SJSA1 (cell line): ENCODE measurements at regions not wholly inside any gene's neighbourhood (a gene's known extent, or its start where the extent isn't known, plus 50 kb on each side); places are given as distances from the start of the nearest gene placed in this dataset.

Source experiments
- DNase-seq, 2 experiments: peaks; one replicate each; pipeline ENCODE4 v3.0.0-alpha.2; 2015 to 2020; ENCODE audit warnings: low spot score in 2 of 2, low read depth in 1 of 2
- H3K27ac ChIP-seq: fragments of 250-450 bp; sonication (Bioruptor Pico); 2 replicates; pipeline ENCODE4 v1.5.1; 2020; ENCODE audit warnings: mild to moderate bottlenecking, moderate library complexity
- H3K27me3 ChIP-seq: fragments of 250-450 bp; sonication (Bioruptor Pico); replicated peaks from 2 replicates; pipeline ENCODE4 v1.5.1; 2020; ENCODE audit warnings: mild to moderate bottlenecking, moderate library complexity
- H3K36me3 ChIP-seq: fragments of 250-450 bp; sonication (Bioruptor Pico); 2 replicates; pipeline ENCODE4 v1.5.1; 2020; ENCODE audit warnings: mild to moderate bottlenecking
- H3K4me1 ChIP-seq: fragments of 250-450 bp; sonication (Bioruptor Pico); replicated peaks from 2 replicates; pipeline ENCODE4 v1.6.1; 2021; ENCODE audit warnings: mild to moderate bottlenecking
- H3K4me3 ChIP-seq: fragments of 250-450 bp; sonication (Bioruptor Pico); 2 replicates; pipeline ENCODE4 v1.5.1; 2020; ENCODE audit warnings: mild to moderate bottlenecking
- H3K9me3 ChIP-seq: fragments of 250-450 bp; sonication (Bioruptor Pico); replicated peaks from 2 replicates; pipeline ENCODE4 v1.5.1; 2020; ENCODE audit warnings: mild to moderate bottlenecking

DNA sequence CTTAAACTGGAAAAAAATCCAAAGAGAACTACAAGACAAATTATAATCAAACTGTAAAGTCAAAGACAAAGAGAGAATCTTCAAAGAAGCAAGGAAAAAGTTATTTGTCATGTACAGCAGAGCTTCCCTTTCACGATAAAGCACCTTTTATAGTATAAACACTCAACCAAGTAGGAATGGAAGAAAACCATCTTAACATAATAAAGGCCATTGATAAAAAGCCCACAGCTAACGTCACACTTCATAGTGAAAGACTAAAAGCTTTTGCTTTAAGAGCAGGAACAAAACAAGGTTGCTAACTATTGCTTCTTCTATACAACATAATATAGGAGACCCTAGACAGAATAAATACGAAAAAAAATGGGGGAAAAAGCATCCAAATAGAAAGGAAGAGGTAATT is 595.7 kb upstream of the POU3F4 start:
- no peak overlapping the region for H3K27ac ChIP-seq
- no peaks in the 10 kb centered on the region for H3K27me3 ChIP-seq
- no peak overlapping the region for H3K4me3 ChIP-seq
- DNase-seq = no peak
- no peaks in the 10 kb centered on the region for H3K9me3 ChIP-seq
- no peaks in the 10 kb centered on the region for H3K36me3 ChIP-seq
- H3K4me1 ChIP-seq = no peaks in the 10 kb centered on the region

DNA sequence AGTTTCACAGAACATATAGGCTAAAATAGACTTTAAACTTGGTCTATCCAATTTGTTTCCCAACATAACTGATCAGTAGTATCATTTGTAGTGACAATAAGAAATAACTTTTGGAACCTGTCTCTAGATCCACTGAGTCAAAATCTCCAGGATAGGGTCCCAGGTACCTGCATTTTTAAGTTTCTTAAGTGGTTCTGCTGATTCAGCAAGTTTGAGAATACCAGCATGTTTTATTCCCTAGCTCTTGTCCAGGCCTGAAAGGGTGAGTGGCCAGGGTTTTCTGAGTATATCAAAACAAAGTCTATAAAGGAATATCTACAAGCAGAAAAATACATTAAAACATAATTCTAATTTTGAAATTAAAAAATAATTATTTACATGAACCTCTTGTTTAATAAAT is 573.1 kb upstream of the POU3F4 start:
- H3K36me3 ChIP-seq = no peaks in the 10 kb centered on the region
- H3K4me3 ChIP-seq = no peak overlapping the region
- no peak for DNase-seq
- no peaks in the 10 kb centered on the region for H3K4me1 ChIP-seq
- no peak overlapping the region for H3K27ac ChIP-seq
- no peaks in the 10 kb centered on the region for H3K27me3 ChIP-seq
- H3K9me3 ChIP-seq = no peaks in the 10 kb centered on the region

DNA sequence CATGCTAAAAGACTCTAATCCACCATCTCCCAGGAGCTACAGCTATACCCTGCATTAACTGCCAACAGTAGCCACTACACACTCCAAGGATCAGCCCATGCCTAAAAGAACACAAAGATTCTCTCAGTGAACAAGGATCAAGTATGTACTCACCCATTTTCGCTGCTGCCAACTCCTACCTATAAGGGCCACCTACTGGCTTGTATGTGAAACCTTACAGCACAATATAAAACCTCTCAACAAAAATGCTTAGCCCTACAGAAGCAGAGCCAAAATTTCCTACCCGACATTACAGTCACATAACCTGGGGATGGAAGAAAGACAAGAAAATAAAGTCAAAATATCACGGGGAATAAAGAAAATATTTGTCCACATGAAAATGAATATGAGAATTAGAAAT is 562.8 kb upstream of the POU3F4 start:
- no peak overlapping the region for H3K4me3 ChIP-seq
- H3K27ac ChIP-seq = no peak overlapping the region
- H3K27me3 ChIP-seq = no peaks in the 10 kb centered on the region
- no peak for DNase-seq
- no peaks in the 10 kb centered on the region for H3K9me3 ChIP-seq
- H3K4me1 ChIP-seq = no peaks in the 10 kb centered on the region
- no peaks in the 10 kb centered on the region for H3K36me3 ChIP-seq

DNA sequence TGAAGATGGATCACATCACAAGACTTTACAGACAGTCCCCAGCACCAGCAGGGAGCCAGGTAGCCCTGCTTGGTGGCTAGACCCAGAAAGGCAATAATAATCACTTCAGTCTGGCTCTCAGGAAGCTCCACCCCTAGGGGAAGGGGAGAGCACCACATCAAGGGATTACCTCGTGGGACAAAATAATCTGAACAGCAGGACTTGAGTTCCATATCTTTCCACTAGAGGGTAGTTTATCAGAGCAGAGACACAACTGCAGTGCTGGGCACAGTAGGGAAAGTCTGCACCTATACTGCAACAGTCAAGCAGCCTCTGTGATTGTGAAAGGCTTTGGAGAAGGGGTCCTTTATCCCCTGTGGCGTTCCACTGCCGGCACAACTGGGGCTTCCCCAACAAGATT is 547.0 kb upstream of the POU3F4 start:
- no peak overlapping the region for H3K27ac ChIP-seq
- no peak overlapping the region for H3K4me3 ChIP-seq
- H3K36me3 ChIP-seq = no peaks in the 10 kb centered on the region
- no peaks in the 10 kb centered on the region for H3K27me3 ChIP-seq
- H3K9me3 ChIP-seq = no peaks in the 10 kb centered on the region
- peak in 1 of 2 experiments; percentile 0 for DNase-seq
- no peaks in the 10 kb centered on the region for H3K4me1 ChIP-seq

DNA sequence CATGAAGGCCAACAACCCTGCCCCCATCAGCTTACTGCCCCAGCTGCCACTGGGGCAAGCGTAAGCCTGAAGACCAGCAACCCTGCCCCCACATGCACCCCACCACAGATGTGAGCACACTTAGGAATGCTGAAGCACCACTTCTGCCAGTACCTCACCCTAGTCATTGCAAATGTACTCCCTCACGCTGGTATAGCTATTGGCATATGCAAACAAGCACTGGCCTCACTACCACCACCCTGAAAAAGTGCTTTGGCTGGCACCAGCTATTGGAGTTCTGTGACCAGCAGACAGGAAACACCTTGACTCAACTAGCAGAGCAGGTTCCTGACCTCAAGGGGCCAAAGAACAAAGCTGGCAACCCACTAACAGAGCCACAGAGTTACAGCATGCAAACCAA is 534.4 kb upstream of the POU3F4 start:
- H3K9me3 ChIP-seq = no peaks in the 10 kb centered on the region
- H3K36me3 ChIP-seq = no peaks in the 10 kb centered on the region
- no peaks in the 10 kb centered on the region for H3K27me3 ChIP-seq
- no peak overlapping the region for H3K27ac ChIP-seq
- no peaks in the 10 kb centered on the region for H3K4me1 ChIP-seq
- H3K4me3 ChIP-seq = no peak overlapping the region
- DNase-seq = no peak

DNA sequence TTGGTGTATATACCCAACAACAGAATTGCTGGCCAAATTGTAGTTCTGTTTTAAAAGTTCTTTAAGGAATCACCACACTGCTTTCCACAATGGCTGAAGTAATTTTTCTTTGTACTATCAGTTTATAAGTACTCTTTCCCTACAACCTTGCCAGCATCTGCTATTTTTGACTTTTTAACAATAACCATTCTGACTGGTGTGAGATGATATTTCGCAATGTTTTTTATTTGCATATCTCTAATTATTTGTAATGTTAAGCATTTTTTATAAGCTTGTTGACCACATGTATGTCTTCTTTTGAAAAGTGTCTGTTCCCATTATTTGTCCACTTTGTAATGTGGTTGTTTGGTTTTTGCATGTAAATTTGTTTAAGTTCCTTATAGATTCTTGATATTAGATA is 509.9 kb upstream of the POU3F4 start:
- Histone ChIP-seq H3K27ac (no peak overlapping the region), H3K27me3 (no peaks in the 10 kb centered on the region), H3K36me3 (no peaks in the 10 kb centered on the region), H3K4me3 (no peak overlapping the region), H3K4me1 (no peaks in the 10 kb centered on the region), H3K9me3 (no peaks in the 10 kb centered on the region)
- DNase-seq = no peak

DNA sequence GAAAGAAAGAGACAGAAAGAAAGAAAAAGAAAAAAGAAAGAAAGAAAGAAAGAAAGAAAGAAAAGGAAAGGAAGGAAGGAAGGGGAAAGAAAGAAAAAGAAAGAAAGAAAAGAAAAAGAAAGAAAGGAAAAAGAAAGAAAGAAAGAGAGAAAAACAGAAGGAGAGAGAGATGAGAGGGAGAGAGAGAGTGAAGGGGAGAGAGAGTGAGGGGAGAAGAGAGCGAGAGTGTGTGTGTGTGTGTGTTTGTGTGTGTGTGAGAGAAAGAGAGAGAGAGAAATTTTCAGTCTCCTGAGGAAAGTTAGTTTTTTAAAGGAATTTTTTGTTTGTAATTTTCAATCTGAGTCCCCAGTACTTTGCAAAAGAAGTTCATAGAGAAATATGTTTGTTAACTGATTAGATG is 504.1 kb upstream of the POU3F4 start:
- DNase-seq = no peak
- Histone ChIP-seq H3K9me3 (no peaks in the 10 kb centered on the region), H3K4me3 (no peak overlapping the region), H3K4me1 (no peaks in the 10 kb centered on the region), H3K27me3 (no peaks in the 10 kb centered on the region), H3K36me3 (no peaks in the 10 kb centered on the region), H3K27ac (no peak overlapping the region)

DNA sequence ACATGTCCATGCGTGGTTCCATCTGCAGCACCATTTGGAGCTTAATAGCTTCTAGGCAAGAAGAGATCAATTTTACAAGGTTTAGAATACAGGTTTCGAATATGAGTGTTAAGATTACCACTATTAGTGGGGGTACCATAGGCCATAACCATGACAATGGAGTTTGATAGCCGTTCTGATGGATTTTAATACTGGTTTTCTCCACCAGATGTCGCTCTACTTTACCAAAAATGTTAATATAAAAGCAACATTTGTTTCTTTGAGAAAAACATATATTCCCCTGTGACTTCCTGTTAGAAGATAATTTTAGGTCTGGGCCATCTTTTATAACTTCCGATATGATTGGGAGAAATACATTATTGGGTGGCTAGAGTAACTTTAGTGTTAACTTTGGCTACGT is 499.7 kb upstream of the POU3F4 start:
- no peaks in the 10 kb centered on the region for H3K36me3 ChIP-seq

DNA sequence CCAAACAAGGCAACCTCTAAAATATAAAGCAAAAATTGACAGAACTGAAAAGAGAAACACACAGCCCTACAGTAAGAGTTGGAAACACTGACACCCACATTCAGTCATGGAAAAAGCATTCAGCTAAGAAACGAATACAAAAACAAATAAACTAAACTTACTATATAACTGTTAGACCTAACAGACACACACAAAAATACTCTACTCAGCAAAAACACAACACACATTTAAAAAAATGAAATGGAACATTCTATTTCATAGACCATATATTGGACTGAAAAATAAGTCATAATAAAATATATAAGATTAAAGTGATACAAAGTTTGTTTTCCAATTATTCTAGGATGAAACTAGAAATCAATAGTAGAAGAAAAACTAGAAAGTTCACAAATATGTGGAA is 488.8 kb upstream of the POU3F4 start:
- Histone ChIP-seq H3K4me3 (no peak overlapping the region), H3K27ac (no peak overlapping the region), H3K36me3 (no peaks in the 10 kb centered on the region), H3K4me1 (no peaks in the 10 kb centered on the region), H3K9me3 (no peaks in the 10 kb centered on the region), H3K27me3 (no peaks in the 10 kb centered on the region)
- DNase-seq = no peak

More for the DNA sequence above, 499.7 kb upstream of the POU3F4 start:
- H3K9me3 ChIP-seq = no peaks in the 10 kb centered on the region
- H3K4me3 ChIP-seq = no peak overlapping the region
- DNase-seq = no peak
- H3K4me1 ChIP-seq = no peaks in the 10 kb centered on the region
- H3K27ac ChIP-seq = no peak overlapping the region
- no peaks in the 10 kb centered on the region for H3K27me3 ChIP-seq

DNA sequence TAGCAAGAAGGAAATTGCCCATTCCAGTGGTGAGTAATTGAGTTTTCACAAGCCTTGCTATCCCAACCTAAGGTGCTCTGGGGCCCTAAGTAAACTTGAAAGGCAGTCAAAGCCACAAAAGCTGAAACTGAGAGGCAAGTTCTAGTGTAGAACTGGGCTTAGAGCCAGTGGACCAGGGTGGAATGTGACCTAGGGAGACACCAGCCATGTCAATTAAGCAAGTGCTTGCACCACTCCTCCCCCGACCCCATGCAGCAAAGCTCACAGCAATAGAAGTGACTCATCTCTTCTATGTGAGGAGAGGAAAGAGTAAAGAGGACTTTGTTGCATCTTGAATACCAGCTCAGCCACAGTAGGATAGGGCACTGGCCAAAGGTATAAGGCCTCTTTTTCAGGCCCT is 486.1 kb upstream of the POU3F4 start:
- H3K36me3 ChIP-seq = no peaks in the 10 kb centered on the region
- no peak for DNase-seq
- H3K27me3 ChIP-seq = no peaks in the 10 kb centered on the region
- no peaks in the 10 kb centered on the region for H3K4me1 ChIP-seq
- no peak overlapping the region for H3K4me3 ChIP-seq
- no peaks in the 10 kb centered on the region for H3K9me3 ChIP-seq
- H3K27ac ChIP-seq = no peak overlapping the region
